ENCODE measurements at regions not wholly inside any gene's neighbourhood (a gene's known extent, or its start where the extent isn't known, plus 50 kb on each side); places are given as distances from the start of the nearest gene placed in this dataset.

DNA sequence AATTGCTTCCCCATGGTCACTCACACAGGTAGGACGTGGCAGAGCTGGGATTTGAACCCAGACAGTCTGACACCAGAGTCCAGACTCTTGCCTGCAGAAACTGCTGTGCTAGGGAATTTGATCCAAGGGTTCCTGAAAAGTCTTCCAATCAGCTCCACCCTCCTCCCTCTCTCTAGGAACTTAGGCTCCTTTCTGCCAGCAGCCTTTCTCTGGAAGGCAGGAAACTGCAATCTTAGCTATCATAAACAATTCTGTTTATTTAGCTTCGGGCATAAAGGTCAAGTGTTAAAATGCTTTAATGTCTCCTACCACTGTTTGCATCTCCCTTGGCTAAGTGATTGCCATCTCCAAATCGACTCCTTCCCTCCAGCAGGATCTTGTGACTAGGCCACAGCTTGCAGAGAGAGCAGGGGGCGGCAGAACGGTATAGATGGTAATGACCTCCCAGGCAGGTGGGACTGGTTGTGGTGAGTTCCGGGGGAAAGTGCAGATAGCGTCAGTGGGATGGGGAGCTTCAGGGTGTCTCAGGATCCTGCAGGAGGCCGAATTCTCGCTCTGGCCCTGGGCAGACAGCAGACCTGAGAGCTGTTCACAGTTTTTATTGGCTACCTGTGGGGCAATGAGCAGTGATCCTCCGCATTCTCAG is 882.4 kb upstream of the EEF2KMT start:
- TF ChIP-seq EZH2phosphoT487 (IDR thresholded peaks at IDR 0.05; ENCODE audit: insufficient read depth, low read depth) = no peak
- TF ChIP-seq EZH2 (IDR thresholded peaks at IDR 0.05; ENCODE audit: insufficient read depth, poor library complexity, severe bottlenecking) = no peak

All from GM23248 (cell line).